Kidney epithelial cell (primary cell): ENCODE measurements at regions not wholly inside any gene's neighbourhood (a gene's known extent, or its start where the extent isn't known, plus 50 kb on each side); places are given as distances from the start of the nearest gene placed in this dataset.

Source experiments
- DNase-seq: peaks from one replicate; pipeline ENCODE4 v3.0.0-alpha.2; 2010; ENCODE audit warnings: low read depth
- H3K27me3 ChIP-seq: 2 replicates; pipeline ENCODE4 v1.6.0; 2011; ENCODE audit warnings: low read length; ENCODE audit not compliant: control insufficient read depth, insufficient read depth
- H3K36me3 ChIP-seq: 2 replicates; pipeline ENCODE4 v1.5.1; 2011; ENCODE audit warnings: low read length; ENCODE audit not compliant: control insufficient read depth, insufficient read depth
- H3K4me3 ChIP-seq: 2 replicates; pipeline ENCODE4 v1.5.1; 2011; ENCODE audit warnings: low read depth, mild to moderate bottlenecking, control low read depth, low read length
- CTCF ChIP-seq: IDR thresholded peaks from 2 replicates; pipeline ENCODE4 v1.5.1; 2011; ENCODE audit warnings: mild to moderate bottlenecking, moderate library complexity, low read length, control low read depth, inconsistent platforms; ENCODE audit not compliant: insufficient read depth, poor library complexity, severe bottlenecking

- no peak for DNase-seq
- H3K36me3 ChIP-seq: no peaks in the 10 kb centered on the region
- no peak overlapping the region for H3K4me3 ChIP-seq
- TF ChIP-seq CTCF: no peak
- H3K27me3 ChIP-seq: peaks cover 6% of the 10 kb centered on the region
Measured at GRCh38 chr11:119803139-119803538, 74.1 kb upstream of the NECTIN1 start.

GRCh38 chr11:119802670-119803069, 73.7 kb upstream of the NECTIN1 start:
- H3K36me3 ChIP-seq: no peaks in the 10 kb centered on the region
- no peak for DNase-seq
- peaks cover 6% of the 10 kb centered on the region for H3K27me3 ChIP-seq
- TF ChIP-seq CTCF: no peak
- no peak overlapping the region for H3K4me3 ChIP-seq

DNA sequence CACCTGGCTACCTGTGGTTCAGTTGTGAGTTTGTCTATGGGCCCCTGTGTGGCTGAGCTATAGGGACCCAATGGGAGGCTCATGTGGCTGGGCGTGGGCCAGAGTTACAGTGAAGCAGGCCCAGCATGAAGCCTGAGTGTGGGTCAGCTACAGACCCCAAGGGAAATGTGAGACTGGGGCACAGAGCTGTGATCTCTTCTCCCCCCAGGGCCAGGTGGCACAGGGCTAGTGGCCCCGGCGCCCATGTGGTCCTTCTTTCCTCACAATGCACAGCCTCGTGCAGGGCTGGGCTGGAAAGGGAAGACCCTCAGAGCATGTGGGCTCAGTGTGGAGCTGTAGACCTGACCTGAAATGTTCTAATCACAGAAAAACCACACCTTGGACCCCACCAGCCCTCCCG, 71.6 kb upstream of the NECTIN1 start:
- no peak for DNase-seq
- Histone ChIP-seq H3K27me3 (peaks cover 15% of the 10 kb centered on the region), H3K36me3 (no peaks in the 10 kb centered on the region), H3K4me3 (no peak overlapping the region)
- TF ChIP-seq CTCF: no peak

DNA sequence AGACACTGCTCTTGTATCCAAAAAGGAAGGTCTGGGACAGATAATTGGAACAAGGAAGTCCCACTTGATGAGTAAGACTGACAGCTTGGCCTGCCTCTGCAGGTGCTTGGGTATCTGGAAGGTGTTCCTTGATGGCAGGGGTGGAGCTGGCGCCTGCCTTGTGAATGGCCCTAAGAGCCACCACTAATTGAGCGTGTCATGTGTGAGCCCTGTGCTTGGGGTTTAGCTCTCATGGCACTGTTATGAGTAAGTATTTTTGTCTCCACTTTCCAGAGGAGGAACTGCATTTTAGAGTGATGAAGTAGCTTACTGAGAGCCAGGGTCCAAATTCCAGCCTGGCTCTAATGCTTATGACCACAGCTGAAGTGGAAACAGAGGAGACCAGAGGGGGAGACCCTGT, 71.2 kb upstream of the NECTIN1 start:
- Histone ChIP-seq H3K36me3 (no peaks in the 10 kb centered on the region), H3K27me3 (peaks cover 15% of the 10 kb centered on the region), H3K4me3 (no peak overlapping the region)
- DNase-seq: no peak
- TF ChIP-seq CTCF: no peak

- Histone ChIP-seq H3K36me3 (no peaks in the 10 kb centered on the region), H3K4me3 (no peak overlapping the region), H3K27me3 (peaks cover 13% of the 10 kb centered on the region)
- TF ChIP-seq CTCF: no peak
- no peak for DNase-seq
Measured at GRCh38 chr11:119798656-119799055, 69.7 kb upstream of the NECTIN1 start.

DNA sequence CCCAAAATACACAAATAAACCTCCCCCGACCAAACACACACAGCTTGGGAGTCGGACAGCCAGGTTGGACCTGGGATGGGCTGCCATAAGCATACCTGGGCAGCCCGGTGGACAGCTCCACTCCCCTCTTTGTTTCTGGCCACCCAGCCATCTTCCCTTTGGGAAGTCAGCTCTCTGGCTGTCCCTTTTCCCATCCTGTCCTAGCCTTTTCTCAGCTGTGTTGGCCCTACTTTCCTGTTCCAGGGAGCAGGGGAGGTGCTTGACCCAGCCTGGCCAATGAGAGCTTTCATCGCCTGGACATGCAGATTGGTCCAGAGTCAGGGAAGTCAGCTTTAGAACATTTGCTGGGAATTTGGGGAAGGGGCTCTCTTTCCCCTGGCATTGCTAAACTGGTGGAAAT, 68.7 kb upstream of the NECTIN1 start:
- no peak for TF ChIP-seq CTCF
- no peak for DNase-seq
- Histone ChIP-seq H3K27me3 (peaks cover 17% of the 10 kb centered on the region), H3K36me3 (no peaks in the 10 kb centered on the region), H3K4me3 (no peak overlapping the region)
